ENCODE measurements at regions not wholly inside any gene's neighbourhood (a gene's known extent, or its start where the extent isn't known, plus 50 kb on each side); places are given as distances from the start of the nearest gene placed in this dataset.
"Not testable (repeated sequence)": the region's sequence is repeated elsewhere in the genome, so short reads cannot be mapped to it uniquely, and the experiment has no call there.

GRCh38 chr4:177246641-177247584 lies 62.8 kb upstream of the NEIL3 start:
- DNase-seq (ENCODE audit: low read depth, low spot score): no peak
- TF ChIP-seq, protein P1, sequence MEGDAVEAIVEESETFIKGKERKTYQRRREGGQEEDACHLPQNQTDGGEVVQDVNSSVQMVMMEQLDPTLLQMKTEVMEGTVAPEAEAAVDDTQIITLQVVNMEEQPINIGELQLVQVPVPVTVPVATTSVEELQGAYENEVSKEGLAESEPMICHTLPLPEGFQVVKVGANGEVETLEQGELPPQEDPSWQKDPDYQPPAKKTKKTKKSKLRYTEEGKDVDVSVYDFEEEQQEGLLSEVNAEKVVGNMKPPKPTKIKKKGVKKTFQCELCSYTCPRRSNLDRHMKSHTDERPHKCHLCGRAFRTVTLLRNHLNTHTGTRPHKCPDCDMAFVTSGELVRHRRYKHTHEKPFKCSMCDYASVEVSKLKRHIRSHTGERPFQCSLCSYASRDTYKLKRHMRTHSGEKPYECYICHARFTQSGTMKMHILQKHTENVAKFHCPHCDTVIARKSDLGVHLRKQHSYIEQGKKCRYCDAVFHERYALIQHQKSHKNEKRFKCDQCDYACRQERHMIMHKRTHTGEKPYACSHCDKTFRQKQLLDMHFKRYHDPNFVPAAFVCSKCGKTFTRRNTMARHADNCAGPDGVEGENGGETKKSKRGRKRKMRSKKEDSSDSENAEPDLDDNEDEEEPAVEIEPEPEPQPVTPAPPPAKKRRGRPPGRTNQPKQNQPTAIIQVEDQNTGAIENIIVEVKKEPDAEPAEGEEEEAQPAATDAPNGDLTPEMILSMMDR (IDR thresholded peaks at IDR 0.05; ENCODE audit: insufficient read depth, low read length, missing control alignments): no peak
- H3K4me3 ChIP-seq (ENCODE audit: low read depth, low read length): no peak overlapping the region
- POLR2A ChIA-PET: no interaction called here
- CTCF ChIA-PET: interaction anchor here (0.6 to 1.4 kb wide), 3 partner anchors 9 to 776 kb away, joined by 3 to 10 read pairs (median 5); no protein-coding TSS in a partner anchor

DNA sequence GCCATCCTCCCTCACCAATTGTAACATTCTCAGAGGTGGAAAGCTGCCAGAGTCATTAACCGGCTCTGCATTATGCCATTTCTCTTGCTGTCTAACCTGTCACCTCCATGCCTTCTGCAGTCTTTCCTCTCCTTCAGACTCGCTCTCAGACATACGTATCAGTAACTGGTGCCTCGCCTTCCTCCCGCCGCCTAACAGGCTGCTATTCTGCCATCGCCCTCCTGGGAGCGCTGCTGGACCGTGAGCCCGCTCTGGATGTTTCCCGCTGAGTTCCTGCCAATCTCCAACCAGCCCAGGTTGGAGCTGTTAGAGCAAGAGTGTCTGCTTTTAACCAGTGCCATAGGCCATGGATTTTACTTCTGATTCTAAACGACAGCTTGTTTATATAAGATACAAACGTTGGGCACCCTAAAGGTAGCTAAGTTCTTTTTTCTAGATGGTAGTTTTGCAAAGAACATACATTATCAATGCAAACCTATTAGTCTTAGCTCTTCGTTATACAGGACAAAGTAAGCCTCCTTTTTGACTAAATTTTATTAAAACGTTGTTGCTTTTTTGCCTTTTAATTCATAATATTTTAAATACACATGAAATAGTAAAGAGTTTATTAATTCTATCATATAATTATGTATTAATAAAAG lies 59.5 kb upstream of the NEIL3 start:
- ChIA-PET CTCF (interaction anchor here (0.6 to 3.8 kb wide), 41 partner anchors 9 to 304 kb away, joined by 3 to 83 read pairs (median 4); no protein-coding TSS in a partner anchor), POLR2A (no interaction called here)
- TF ChIP-seq, protein P1 (IDR thresholded peaks at IDR 0.05; ENCODE audit: insufficient read depth, low read length, missing control alignments): peak; percentile 99
- no peak overlapping the region for H3K4me3 ChIP-seq (ENCODE audit: low read depth, low read length)
- no peak for DNase-seq (ENCODE audit: low read depth, low spot score)

DNA sequence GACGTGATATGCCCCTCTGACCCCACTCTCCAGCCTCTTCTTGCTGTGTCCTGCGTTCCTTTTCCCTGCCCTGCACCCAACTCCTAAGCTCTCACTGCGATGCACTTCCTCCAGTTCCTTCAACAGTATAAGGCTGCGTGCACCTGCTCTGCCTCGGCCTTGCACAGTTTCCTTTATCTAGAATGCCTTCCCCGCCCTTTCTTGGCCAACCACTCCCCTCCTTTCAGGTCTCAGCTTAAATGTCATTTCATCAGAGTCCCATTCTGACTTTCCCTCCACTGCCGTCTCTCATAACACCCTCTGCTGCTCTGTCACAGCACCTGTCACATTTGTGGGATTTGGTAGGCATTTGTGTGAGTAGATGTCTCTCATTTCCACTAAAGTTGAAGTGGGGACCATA lies 58.4 kb upstream of the NEIL3 start:
- TF ChIP-seq, protein P1 (IDR thresholded peaks at IDR 0.05; ENCODE audit: insufficient read depth, low read length, missing control alignments): no peak
- POLR2A ChIA-PET: no interaction called here
- DNase-seq (ENCODE audit: low read depth, low spot score): no peak
- CTCF ChIA-PET: interaction anchor here (1.0 to 3.8 kb wide), 19 partner anchors 8 to 296 kb away, joined by 3 to 83 read pairs (median 6); no protein-coding TSS in a partner anchor
- no peak overlapping the region for H3K4me3 ChIP-seq (ENCODE audit: low read depth, low read length)

- no peak overlapping the region for H3K4me3 ChIP-seq (ENCODE audit: low read depth, low read length)
- CTCF ChIA-PET: interaction anchor here (1.6 kb wide), 1 partner anchor 9 kb away, joined by 5 read pairs; no protein-coding TSS in a partner anchor
- TF ChIP-seq, protein P1 (IDR thresholded peaks at IDR 0.05; ENCODE audit: insufficient read depth, low read length, missing control alignments): no peak
- no peak for DNase-seq (ENCODE audit: low read depth, low spot score)
- POLR2A ChIA-PET: no interaction called here
Observed at GRCh38 chr4:177255359-177255758, 54.3 kb upstream of the NEIL3 start.

DNA sequence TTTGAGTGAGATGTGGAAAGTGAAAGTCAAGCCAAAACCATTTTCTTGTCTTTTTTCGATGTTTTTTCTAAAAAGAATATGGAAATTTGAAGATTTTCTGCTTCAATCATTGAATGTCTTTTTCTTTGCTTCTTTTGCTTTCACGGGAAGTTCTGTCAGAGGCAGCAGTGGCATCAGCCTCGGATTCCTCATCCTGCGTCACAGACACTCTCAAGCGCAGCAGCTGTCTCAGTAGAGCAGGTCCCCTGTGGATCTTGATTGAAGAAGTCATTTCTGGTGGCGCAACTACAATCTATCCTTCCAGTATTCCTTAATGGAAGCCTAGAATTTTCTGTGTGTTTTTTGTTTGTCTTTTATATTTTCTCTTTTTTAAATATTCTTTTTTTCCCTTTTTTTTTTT lies 52.7 kb upstream of the NEIL3 start:
- no peak overlapping the region for H3K4me3 ChIP-seq (ENCODE audit: low read depth, low read length)
- TF ChIP-seq, protein P1 (IDR thresholded peaks at IDR 0.05; ENCODE audit: insufficient read depth, low read length, missing control alignments): no peak
- DNase-seq (ENCODE audit: low read depth, low spot score): no peak
- CTCF ChIA-PET: no interaction called here
- POLR2A ChIA-PET: no interaction called here

DNA sequence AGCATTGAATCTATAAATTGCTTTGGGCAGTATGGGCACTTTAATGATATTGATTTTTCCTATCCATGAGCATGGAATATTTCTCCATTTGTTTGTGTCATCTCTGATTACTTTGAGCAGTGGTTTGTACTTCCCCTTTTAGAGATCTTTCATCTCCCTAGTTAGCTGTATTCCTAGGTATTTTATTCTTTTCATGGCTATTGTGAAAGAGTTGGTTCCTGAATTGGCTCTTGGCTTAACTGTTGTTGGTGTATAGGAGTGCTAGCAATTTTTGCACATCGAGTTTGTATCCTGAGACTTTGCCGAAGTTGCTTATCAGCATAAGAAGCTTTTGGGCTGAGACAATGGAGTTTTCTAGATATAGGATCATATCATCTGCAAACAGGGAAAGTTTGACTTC lies 50.2 kb upstream of the NEIL3 start:
- DNase-seq (ENCODE audit: low read depth, low spot score); POLR2A ChIA-PET: not testable (repeated sequence)

More for the DNA sequence above, 50.2 kb upstream of the NEIL3 start:
- not testable (repeated sequence) for H3K4me3 ChIP-seq (ENCODE audit: low read depth, low read length)
- CTCF ChIA-PET: interaction anchor here (4.3 kb wide), 1 partner anchor 10 kb away, joined by 23 read pairs; no protein-coding TSS in a partner anchor
